ENCODE measurements at regions not wholly inside any gene's neighbourhood (a gene's known extent, or its start where the extent isn't known, plus 50 kb on each side); places are given as distances from the start of the nearest gene placed in this dataset.
"Not testable (repeated sequence)": the region's sequence is repeated elsewhere in the genome, so short reads cannot be mapped to it uniquely, and the experiment has no call there.

DNA sequence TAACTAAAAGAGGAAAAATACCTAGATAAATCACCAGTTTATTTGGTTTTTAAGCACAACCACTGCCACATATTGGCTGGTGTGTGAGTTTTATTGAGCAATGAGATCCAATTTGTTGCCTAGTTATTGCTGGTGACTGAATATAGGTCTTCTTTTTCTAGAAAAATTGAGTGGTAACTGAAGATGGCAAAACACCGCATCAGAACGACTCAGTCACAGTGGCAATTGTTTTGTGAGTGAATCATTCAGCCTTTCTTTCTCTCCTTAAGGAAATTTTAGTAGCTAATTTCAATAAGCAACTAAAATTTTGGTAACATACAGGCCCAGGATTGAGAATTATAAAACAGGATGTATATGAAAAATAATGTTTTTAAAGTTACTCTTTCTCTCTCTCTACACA is 533.0 kb downstream of the KCNA4 start:
- DNase-seq (ENCODE audit: low spot score) = no peak

DNA sequence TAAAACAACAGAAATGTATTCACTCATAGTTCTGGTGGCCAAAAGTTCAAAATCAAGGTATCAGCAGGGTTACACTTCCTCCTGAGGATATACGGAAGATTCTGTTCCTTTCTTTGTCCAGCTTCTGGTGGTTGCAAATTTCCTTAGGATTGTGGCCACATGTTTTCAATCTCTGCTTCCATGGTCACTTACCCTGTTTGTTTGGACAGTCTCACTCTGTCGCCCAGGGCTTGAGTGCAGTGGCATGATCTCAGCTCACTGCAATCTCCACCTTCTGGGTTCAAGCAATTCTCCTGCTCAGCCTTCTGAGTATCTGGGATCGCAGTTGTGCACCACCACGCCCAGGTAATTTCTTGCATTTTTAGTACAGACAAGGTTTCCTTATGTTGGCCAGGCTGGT is 534.3 kb downstream of the KCNA4 start:
- DNase-seq (ENCODE audit: low spot score) = no peak

DNA sequence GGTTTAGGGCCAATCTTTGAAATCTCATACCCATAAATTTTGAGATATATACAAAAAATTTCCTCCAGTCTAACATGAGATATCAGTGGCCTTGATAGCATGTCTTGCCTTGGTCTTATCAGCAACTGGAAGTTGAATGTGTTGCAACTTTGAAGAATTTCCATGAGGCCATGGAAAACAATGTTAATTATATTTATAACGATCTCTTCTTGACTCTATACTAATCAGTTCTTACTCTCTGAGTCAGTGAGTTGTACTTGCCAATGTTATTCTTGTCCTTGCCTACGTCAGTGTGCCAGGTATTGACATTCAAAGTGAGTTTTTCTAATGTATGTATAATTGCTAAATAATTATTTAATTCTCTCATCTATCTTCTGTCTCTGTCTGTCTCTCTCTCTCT is 535.1 kb downstream of the KCNA4 start:
- no peak for DNase-seq (ENCODE audit: low spot score)

DNA sequence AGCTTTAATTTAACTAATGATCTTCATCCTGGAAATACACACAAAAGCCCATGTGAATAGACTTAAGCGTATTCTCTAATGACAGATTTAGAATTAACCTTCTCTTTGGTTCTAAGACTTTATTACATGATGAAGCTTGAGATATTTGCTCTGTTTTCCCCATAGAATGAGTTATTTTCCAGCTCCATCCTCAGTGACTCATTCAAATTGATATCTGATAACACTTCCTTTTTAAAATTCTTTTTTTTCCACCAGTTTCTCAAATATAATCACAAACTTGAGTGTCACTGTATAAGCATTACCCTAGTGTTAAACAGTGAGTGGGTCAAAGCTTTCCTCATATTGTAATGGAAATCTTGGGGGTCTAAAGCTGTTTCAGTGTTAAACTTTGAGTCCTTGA is 535.8 kb downstream of the KCNA4 start:
- DNase-seq (ENCODE audit: low spot score) = no peak

DNA sequence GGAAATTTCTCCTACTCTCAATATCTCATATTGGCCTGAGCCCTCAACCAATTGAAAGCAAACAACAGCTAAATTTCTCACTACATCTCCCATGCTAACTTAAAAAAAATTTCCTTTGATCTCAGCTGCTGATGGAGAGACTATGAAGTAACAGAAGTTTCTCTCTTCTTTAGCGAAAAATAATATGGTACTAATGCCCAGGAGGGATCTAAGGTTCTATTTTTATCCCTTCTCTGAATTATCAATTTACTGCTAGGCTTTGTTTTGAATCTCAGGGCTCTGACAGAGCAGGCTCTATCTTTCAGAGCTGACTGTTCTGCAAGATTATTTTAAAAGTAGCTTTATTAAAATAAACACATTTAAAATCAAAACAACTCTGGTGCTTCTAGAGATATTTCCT is 558.6 kb downstream of the KCNA4 start:
- no peak for DNase-seq (ENCODE audit: low spot score)

DNA sequence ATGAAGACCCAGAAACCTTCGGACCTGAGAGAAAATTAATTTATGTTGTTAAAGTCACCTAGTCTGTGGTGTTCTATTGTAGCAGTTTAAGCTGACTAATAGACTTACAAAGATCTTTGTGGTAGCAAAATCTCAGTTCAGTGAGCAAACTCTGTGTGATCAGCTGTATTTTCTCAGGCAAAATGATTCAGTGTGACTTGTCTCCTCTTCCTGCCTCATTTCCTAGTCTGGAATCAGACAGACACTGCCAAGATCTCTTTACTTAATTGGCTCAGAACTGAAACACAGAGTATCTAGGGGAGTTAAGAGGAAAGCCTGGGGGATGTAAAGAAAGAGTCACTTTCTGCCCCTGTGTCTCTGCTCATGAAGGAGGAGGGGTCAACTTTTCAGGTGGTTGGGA is 564.7 kb downstream of the KCNA4 start:
- no peak for DNase-seq (ENCODE audit: low spot score)

DNA sequence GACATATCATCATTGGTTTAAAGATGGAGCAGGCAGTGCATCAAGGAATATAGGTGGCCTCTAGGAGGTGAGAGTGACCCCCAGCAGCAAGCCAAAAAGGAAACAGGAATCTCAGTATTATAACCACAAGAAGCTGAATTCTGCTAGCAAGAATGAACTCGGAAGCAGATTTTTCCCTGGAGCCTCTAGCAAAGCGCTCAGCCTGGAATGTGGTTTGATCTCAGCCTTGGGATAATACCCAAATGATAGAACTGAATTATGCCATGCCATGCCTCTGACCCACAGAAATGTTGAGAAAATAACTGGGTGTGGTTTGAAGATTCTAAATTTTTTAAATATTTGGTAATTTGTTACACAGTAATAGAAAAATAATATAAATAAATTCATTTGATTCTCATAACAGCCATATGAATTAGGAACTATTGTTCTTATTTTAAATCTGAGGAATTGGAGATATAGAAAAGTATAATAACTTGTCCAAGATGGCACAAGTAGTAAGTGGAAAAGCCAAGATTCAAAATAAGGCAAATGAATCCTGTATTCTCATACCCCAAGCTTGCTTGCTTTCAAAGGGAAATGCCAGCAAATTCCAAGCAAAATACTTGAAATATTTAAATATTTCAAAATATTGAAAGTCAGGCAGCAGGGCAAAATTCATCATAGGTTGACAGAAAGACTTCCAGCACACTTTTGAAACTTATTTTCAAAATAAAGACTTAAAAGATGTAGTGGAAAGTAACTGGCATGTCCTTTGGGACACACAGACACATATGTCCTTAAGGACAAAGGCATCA is 567.4 kb downstream of the KCNA4 start:
- no peak for DNase-seq (ENCODE audit: low spot score)

DNA sequence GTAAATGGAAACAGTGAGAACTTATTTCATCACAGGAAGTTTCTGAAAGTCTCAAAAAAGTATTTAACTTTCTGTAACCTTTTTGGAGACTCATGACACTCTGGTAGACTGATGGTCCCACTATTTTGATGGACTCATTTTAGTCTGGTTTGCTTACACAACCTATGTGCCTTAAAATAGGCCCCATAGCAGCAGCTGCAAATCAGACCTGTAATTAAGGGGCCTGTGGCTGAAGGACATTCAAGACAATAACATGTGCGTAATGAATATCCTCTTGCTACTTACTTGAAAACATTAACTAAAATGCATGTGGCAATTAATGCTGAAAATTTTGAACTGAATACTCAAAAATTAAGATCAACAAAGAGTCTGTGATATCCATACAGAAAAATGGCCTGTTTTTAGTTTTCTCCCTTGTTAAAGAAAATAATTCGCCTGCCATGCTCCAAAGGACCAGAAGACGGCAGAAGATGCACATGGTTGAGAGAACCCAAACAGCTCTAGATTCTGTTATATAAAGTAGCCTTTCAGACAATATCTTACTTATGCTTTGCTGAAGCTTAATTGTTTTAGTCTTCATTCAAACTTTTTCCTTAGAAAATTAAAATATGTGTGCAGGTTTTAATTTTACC is 568.5 kb downstream of the KCNA4 start:
- DNase-seq (ENCODE audit: low spot score) = peak; percentile 26

DNA sequence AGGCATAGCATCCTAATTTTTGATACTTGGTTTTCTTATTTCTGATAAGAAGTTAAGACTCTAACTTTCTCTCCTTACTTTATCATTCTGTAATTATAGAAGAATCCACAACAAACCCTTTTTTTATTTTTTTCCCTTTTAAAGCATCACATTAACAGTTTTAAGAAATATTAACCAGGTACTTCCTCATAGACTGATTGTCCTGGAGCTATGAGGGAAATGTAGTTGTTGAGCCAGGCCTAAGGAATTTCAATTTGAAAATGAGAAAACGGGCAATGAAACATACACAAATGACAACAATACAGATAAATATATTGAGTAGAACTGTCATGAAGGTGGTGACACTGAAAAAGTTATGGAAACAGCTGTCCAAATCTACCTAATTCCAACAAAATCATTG is 569.0 kb downstream of the KCNA4 start:
- DNase-seq (ENCODE audit: low spot score) = no peak

DNA sequence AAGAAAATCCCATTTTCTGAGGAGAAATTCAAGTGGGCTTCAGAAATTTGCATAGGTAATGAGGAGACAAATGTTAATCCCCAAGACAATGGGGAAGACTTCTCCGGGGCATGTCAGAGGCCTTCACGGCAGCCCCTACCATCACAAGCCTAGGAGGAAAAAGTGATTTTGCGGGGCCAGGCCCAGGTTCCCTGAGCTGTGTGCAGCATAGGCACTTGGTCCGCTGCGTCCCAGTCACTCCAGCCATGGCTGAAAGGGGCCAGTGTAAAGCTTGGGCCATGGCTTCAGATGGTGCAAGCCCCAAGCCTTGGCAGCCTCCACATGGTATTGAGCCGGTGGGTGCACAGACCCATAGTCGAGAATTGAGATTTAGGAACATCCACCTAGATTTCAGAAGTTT is 570.7 kb downstream of the KCNA4 start:
- DNase-seq (ENCODE audit: low spot score) = no peak

DNA sequence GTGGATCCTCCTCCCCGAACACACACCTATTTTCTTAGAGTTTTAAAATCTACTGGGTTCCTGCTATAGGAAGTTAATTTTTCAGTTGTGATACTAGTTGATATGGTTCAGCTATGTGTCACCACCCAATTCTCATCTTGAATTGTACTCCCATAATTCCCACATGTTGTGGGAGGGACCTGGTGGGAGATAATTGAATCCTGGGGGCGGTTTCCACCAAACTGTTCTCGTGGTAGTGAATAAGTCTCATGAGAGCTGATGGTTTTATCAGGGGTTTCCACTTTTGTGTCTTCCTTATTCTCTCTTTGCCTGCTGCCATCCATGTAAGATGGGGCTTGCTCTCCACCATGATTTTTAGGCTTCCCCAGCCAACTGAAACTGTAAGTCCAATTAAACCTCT is 571.6 kb downstream of the KCNA4 start:
- not testable (repeated sequence) for DNase-seq (ENCODE audit: low spot score)

DNA sequence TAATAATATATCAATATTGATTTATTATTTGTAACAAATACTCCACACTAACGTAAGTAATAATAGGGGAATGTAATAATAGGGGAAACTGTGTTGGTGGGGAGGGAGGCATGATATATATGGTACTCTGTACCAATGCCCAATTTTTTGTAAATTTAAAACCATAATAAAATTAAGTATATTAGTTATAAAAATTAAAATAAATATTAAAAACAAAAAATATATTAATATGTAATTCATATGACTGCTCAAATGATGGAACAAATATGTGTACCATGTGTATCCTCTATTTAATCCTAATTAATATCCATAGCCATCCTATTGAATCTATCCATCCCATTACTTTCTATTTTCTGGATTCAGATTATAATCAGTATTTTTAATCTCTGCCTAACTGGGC is 578.0 kb downstream of the KCNA4 start:
- DNase-seq (ENCODE audit: low spot score) = no peak

DNA sequence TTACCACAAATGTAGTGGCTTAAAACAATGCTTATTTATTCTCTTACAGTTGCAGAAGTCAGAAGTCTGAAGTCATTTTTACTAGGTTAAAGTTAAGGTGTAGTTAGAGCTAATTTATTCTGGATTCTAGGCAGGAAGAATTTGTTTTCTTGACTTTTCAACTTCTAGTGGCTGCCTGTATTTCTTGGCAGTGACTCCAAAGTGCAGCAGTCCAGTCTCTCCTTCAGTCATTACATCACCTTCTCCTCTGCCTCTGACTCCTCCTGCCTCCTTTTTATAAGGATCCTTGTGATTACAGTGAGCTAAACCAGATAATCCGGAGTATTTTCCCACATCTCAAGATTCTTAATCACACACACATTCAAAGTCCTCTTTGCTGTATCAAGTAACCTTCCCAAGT is 581.4 kb downstream of the KCNA4 start:
- DNase-seq (ENCODE audit: low spot score) = no peak

DNA sequence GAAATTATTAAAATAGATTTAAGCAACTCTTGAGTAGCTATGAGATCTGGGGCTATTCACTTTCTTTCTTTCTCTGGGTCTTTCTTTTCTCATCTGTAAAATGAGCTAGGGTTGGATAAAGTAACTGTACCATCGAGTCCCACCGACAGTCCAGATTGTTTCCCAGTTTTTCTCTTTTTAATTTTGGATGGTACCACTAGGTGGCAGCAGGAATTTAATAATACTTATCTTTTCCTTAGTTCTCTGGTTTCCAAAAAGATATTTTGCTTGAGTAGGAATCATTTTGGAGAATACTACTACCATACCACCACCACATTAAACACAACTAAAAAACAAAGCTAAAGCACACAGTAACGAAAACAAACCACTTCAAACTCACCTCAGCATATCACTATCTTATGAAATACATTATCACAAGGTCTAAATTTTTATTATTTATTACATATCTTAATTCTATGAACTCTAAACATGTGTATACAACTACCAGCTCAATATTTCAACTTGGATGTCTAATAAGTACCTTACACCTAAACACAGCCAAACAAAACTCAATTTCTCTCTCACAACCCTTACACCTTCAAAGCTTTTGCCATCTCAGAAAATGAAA is 584.0 kb downstream of the KCNA4 start:
- no peak for DNase-seq (ENCODE audit: low spot score)

DNA sequence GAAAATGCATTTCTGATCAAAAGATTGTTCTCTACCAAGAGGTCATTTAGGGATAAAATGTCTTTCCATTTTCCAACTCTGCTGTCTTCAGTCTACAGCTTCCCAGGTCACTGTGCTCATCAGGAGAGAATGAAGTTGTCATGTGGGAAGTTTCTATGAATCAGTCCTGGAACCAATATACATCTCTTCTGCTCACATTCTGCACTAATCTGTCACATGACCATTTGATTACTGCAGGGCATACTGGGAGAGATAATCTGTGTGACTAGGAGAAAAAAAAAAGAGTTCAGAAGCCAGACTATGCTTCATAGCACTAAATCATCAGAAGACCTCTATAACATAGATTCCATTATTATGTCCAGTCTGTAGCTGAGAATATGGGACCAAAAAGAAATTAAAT is 611.5 kb downstream of the KCNA4 start:
- no peak for DNase-seq (ENCODE audit: low spot score)

DNA sequence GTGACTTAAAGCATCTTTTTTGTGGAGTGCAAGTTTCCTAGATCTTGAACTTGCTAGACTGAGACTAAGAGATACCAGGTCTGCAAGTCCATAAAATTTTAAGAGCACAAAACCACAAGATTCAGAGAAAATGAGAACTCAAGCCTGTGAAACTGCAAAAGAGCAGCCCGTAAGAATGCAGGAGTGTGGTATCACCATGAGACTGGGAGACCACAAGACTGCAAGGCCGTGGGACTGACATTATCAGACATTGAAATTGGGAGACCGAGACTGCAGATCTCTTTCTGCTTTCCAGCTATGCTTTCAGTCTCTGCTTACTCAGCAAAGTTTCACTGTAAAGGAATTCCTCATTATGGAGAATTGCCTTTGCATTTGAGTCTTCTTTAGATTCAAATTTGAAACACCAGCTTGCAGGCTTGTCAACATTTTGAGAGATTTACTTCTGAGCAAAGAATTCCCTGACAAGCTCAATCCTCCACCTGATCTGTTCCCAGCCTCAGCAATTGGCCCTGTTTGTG is 621.2 kb downstream of the KCNA4 start:
- no peak for DNase-seq (ENCODE audit: low spot score)

DNA sequence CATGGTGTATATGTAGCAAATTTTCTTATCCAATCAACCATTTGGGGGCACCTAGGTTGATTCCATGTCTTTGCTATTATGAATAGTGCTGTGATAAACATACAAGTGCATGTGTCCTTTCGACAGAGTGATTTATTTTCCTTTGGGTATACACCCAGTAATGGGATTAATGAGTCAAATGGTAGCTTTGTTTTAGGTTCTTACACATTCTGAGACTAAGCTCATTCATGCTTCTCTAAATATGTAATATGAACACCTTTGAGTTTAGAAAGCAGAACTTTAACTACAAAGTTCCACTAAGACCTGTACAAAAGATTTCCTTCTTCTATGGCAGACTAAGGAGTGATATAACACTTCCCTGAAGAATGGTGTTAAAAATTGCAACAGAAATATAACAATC is 627.0 kb downstream of the KCNA4 start:
- DNase-seq (ENCODE audit: low spot score) = no peak

DNA sequence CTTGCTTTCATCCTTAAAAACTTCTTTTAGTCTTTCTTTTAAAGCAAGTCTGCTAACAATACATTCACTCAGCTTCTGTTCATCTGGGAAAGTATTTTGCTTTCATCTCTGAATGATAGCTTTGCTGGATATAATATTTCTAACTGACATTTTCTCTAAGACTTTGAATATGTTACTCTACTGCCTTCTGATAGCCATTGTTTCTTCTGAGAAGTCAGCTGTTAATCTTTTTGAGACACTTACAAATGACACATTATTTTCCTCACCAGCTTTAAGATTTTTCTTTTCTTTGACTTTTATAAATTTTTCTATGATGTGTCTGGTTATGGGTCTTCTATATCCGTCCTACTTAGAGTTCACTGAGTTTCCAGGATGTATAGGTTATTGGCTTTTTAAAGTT is 643.1 kb downstream of the KCNA4 start:
- no peak for DNase-seq (ENCODE audit: low spot score)

DNA sequence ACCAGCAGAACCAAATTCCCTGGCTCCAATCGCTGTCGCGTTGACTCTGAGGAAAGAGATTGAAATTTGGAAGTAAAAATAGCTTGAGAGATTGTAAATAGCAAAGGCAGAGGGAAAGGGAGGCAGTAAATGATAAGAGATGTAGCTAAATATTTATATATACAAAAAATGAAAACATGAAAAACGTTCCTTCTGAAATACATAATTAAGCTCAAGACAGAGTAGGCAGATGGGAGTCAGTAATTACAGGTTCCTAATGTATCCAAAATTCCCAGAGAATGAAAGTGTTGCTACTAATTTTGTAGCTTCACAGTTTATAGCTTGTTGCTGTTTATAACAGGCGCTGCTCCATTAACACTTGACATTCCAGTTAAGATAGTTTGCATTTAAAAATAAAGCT is 648.7 kb downstream of the KCNA4 start:
- no peak for DNase-seq (ENCODE audit: low spot score)

DNA sequence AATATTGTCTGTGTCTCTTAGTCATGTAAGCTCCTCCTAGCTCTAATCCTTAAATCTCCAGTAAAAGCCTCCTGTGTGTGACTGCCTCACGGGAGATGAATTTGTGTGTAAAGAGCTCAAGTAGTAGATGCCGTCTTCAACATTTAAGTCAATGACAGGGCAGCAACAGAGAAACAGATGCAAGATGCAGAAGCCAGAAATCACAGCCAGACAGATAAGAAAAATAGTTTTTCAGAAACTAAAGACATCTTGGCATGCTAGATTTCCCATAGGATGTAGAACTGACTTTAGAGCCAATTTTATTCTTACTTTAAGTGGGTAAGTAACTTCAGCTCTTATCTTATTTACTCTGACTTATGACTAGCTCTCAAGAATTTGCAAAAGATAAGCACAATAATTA is 652.8 kb downstream of the KCNA4 start:
- DNase-seq (ENCODE audit: low spot score) = no peak

DNA sequence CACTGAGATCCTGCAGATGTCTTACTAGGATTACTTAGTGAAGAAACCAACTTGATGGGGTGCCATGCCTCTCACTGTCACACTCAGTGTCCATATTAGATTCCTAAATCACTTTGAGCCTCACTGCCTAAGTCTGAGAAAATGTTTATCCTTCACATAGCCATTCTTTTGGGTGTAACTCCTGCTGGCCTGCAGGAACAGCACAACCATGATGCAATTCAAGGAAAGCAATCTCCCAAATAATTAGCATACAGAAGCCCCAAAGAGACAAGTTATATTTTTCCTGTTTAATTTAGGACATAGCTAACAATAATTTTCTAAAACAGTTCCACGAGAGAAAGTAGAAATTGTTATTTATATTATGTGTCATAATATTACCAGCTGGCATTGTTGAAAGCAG is 655.5 kb downstream of the KCNA4 start:
- no peak for DNase-seq (ENCODE audit: low spot score)

DNA sequence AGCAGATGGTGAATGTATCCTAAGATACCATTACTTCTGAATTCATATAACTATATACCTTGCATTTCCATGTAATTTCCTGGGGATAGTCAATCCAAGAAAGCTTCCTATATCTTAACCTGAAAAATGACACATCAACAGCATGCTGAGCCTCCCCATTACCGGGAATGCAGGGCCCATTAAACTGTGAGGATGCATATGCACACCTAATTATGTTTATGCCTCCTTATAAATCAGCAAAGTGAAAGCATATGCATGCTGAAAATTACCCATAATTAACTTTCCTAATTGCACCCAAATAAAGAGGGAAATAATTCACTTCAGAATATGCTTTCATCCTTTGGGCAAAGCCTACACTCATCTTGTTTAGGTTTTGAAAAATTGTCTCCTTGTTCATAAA is 663.0 kb downstream of the KCNA4 start:
- no peak for DNase-seq (ENCODE audit: low spot score)

DNA sequence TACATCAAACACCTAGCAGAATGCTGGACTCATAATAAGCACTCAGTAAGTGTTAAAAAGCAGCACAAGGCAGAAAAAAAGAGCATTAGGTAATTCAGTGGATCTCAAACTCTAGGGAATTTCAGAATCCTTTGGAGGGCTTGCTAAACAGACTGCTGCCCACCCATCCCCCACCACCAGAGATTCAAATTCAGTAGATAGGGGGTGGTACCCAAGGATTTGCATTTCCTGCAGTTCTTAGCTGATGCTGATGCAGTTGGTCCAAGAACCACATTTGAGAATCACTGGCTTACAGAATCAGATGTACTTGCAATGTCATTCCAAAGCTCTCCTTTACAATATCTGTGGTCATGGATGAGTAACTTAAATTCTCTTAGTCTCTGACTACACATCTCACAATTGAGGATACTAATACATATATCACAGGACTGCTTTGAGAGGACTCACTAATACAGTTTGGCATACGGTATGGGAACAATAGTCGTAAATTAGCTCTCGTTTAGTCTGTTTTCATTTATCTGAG is 664.5 kb downstream of the KCNA4 start:
- DNase-seq (ENCODE audit: low spot score) = no peak

Measured in AG08396 (cell line).